Neural cell (in vitro differentiated cells): ENCODE measurements at regions not wholly inside any gene's neighbourhood (a gene's known extent, or its start where the extent isn't known, plus 50 kb on each side); places are given as distances from the start of the nearest gene placed in this dataset.
"Not testable (repeated sequence)": the region's sequence is repeated elsewhere in the genome, so short reads cannot be mapped to it uniquely, and the experiment has no call there.

Experiments
- H2AFZ ChIP-seq: fragments of 200-600, 300-800 bp; sonication (generic), shearing (Covaris generic); 2 replicates; pipeline ENCODE4 v1.6.0; 2014; ENCODE audit warnings: low read depth, mild to moderate bottlenecking, antibody characterized with exemption, low read length, moderate library complexity
- H3F3A ChIP-seq: fragments of 200-600 bp; shearing (Covaris generic); 2 replicates; pipeline ENCODE4 v1.6.1; 2016; ENCODE audit warnings: mild to moderate bottlenecking, moderate library complexity, mixed read lengths, antibody characterized with exemption, low read length; ENCODE audit not compliant: insufficient read depth, poor library complexity, severe bottlenecking
- H3K27ac ChIP-seq: fragments of 200-600, 300-800 bp; sonication (generic), shearing (Covaris generic); 2 replicates; pipeline ENCODE4 v1.5.1; 2014; ENCODE audit warnings: mild to moderate bottlenecking, low read length, moderate library complexity
- H3K27me3 ChIP-seq: fragments of 300-800, 200-600 bp; sonication (generic), shearing (Covaris generic); 2 replicates; pipeline ENCODE4 v1.6.0; 2014; ENCODE audit warnings: mild to moderate bottlenecking, low read depth, low read length, moderate library complexity; ENCODE audit not compliant: insufficient read depth
- H3K36me3 ChIP-seq: fragments of 300-800, 200-600 bp; sonication (generic), shearing (Covaris generic); 2 replicates; pipeline ENCODE4 v1.5.1; 2014; ENCODE audit warnings: mild to moderate bottlenecking, antibody characterized with exemption, low read length, moderate library complexity; ENCODE audit not compliant: insufficient read depth
- H3K4me2 ChIP-seq: fragments of 300-800, 200-600 bp; sonication (generic), shearing (Covaris generic); 2 replicates; pipeline ENCODE4 v1.6.0; 2014; ENCODE audit warnings: mild to moderate bottlenecking, low read length
- H3K4me3 ChIP-seq: fragments of 300-800, 200-600 bp; sonication (generic), shearing (Covaris generic); 2 replicates; pipeline ENCODE4 v1.5.1; 2014; ENCODE audit warnings: mild to moderate bottlenecking, low read length, moderate library complexity
- H3K79me2 ChIP-seq: fragments of 200-600 bp; shearing (Covaris generic); replicated peaks from 2 replicates; pipeline ENCODE4 v1.6.0; 2014; ENCODE audit warnings: mild to moderate bottlenecking, low read length, moderate library complexity; ENCODE audit not compliant: insufficient read depth
- H3K9ac ChIP-seq: fragments of 300-800, 200-600 bp; sonication (generic), shearing (Covaris generic); 2 replicates; pipeline ENCODE4 v1.6.1; 2016; ENCODE audit warnings: mild to moderate bottlenecking, low read length, mixed read lengths
- H3K9me2 ChIP-seq: fragments of 200-600 bp; shearing (Covaris generic); 2 replicates; pipeline ENCODE4 v1.6.1; 2016; ENCODE audit warnings: mild to moderate bottlenecking, low read length, mixed read lengths; ENCODE audit not compliant: insufficient read depth
- H3K9me3 ChIP-seq: fragments of 200-600, 300-800 bp; sonication (generic), shearing (Covaris generic); 2 replicates; pipeline ENCODE4 v1.6.1; 2016; ENCODE audit warnings: mild to moderate bottlenecking, mixed run types, low read length, moderate library complexity, mixed read lengths
- H4K20me1 ChIP-seq: fragments of 200-600 bp; shearing (Covaris generic); 2 replicates; pipeline ENCODE4 v1.6.1; 2016; ENCODE audit warnings: mild to moderate bottlenecking, mixed run types; ENCODE audit not compliant: insufficient read depth
- EP300 ChIP-seq: fragments of 450-650 bp; conservative IDR thresholded peaks from 2 replicates; pipeline ENCODE4 v1.6.1; 2014; ENCODE audit warnings: antibody characterized with exemption, mild to moderate bottlenecking, moderate library complexity; ENCODE audit not compliant: poor library complexity, severe bottlenecking
- EZH2 ChIP-seq: fragments of 200-600, 300-800 bp; shearing (Covaris generic), sonication (generic); IDR thresholded peaks from 2 replicates; pipeline ENCODE4 v1.6.1; 2014; ENCODE audit warnings: antibody characterized with exemption, low read length, borderline replicate concordance, mild to moderate bottlenecking; ENCODE audit not compliant: insufficient read depth, poor library complexity, severe bottlenecking
- MXI1 ChIP-seq: fragments of 450-650 bp; conservative IDR thresholded peaks from 2 replicates; pipeline ENCODE4 v1.6.1; 2014; ENCODE audit warnings: antibody characterized with exemption, mild to moderate bottlenecking; ENCODE audit not compliant: poor library complexity, severe bottlenecking
- POLR2AphosphoS5 ChIP-seq: IDR thresholded peaks from 2 replicates; pipeline ENCODE4 v1.6.1; 2012
- RAD21 ChIP-seq: fragments of 450-650 bp; conservative IDR thresholded peaks from 2 replicates; pipeline ENCODE4 v1.6.1; 2014; ENCODE audit warnings: antibody characterized with exemption, mild to moderate bottlenecking, moderate library complexity
- SMC3 ChIP-seq: fragments of 450-650 bp; conservative IDR thresholded peaks from 2 replicates; pipeline ENCODE4 v1.6.1; 2014; ENCODE audit warnings: antibody characterized with exemption, mild to moderate bottlenecking, moderate library complexity; ENCODE audit not compliant: poor library complexity
- TAF1 ChIP-seq: IDR thresholded peaks from 2 replicates; pipeline ENCODE4 v1.6.1; 2012; ENCODE audit warnings: low read depth
- TF ChIP-seq, protein P1 (sequence below): IDR thresholded peaks from 2 replicates; pipeline ENCODE4 v1.6.1; 2012; ENCODE audit warnings: borderline replicate concordance
- TF ChIP-seq, protein P2 (sequence below): fragments of 450-650 bp; IDR thresholded peaks from 2 replicates; pipeline ENCODE4 v1.5.1; 2014; ENCODE audit warnings: antibody characterized with exemption, mild to moderate bottlenecking, moderate library complexity; ENCODE audit not compliant: poor library complexity, severe bottlenecking

DNA sequence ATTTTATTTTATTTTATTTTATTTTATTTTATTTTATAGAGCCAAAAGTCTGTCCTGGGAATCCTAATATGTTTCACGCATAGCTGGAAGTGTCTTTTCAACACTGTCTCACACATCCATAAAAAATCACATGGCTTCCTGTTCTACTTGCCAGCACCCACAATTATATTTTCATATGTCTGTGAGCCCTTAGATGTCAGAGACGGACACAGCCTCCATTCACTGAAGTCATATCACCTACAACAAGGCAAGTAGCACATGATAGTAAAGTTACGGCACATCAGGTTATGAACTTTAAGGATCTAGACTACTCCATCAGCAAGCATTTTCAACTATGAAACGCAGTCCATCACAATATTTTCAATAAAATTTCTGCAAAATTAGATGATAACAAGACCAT, 168.4 kb downstream of the ZIC4 start:
- TF ChIP-seq, protein P1, sequence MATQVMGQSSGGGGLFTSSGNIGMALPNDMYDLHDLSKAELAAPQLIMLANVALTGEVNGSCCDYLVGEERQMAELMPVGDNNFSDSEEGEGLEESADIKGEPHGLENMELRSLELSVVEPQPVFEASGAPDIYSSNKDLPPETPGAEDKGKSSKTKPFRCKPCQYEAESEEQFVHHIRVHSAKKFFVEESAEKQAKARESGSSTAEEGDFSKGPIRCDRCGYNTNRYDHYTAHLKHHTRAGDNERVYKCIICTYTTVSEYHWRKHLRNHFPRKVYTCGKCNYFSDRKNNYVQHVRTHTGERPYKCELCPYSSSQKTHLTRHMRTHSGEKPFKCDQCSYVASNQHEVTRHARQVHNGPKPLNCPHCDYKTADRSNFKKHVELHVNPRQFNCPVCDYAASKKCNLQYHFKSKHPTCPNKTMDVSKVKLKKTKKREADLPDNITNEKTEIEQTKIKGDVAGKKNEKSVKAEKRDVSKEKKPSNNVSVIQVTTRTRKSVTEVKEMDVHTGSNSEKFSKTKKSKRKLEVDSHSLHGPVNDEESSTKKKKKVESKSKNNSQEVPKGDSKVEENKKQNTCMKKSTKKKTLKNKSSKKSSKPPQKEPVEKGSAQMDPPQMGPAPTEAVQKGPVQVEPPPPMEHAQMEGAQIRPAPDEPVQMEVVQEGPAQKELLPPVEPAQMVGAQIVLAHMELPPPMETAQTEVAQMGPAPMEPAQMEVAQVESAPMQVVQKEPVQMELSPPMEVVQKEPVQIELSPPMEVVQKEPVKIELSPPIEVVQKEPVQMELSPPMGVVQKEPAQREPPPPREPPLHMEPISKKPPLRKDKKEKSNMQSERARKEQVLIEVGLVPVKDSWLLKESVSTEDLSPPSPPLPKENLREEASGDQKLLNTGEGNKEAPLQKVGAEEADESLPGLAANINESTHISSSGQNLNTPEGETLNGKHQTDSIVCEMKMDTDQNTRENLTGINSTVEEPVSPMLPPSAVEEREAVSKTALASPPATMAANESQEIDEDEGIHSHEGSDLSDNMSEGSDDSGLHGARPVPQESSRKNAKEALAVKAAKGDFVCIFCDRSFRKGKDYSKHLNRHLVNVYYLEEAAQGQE: no peak
- TF ChIP-seq RAD21: no peak
- no peak for TF ChIP-seq EP300
- TF ChIP-seq, protein P2, sequence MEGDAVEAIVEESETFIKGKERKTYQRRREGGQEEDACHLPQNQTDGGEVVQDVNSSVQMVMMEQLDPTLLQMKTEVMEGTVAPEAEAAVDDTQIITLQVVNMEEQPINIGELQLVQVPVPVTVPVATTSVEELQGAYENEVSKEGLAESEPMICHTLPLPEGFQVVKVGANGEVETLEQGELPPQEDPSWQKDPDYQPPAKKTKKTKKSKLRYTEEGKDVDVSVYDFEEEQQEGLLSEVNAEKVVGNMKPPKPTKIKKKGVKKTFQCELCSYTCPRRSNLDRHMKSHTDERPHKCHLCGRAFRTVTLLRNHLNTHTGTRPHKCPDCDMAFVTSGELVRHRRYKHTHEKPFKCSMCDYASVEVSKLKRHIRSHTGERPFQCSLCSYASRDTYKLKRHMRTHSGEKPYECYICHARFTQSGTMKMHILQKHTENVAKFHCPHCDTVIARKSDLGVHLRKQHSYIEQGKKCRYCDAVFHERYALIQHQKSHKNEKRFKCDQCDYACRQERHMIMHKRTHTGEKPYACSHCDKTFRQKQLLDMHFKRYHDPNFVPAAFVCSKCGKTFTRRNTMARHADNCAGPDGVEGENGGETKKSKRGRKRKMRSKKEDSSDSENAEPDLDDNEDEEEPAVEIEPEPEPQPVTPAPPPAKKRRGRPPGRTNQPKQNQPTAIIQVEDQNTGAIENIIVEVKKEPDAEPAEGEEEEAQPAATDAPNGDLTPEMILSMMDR: no peak
- TF ChIP-seq POLR2AphosphoS5: no peak
- TF ChIP-seq EZH2: no peak
- no peak for TF ChIP-seq TAF1
- no peak for TF ChIP-seq SMC3
- no peak for TF ChIP-seq MXI1
- Histone ChIP-seq H3K79me2 (no peaks in the 10 kb centered on the region), H4K20me1 (no peaks in the 10 kb centered on the region), H3K9ac (no peak overlapping the region), H2AFZ (no peak overlapping the region), H3K27ac (no peak overlapping the region), H3F3A (no peaks in the 10 kb centered on the region), H3K36me3 (no peaks in the 10 kb centered on the region), H3K9me3 (no peaks in the 10 kb centered on the region), H3K9me2 (no peaks in the 10 kb centered on the region), H3K4me3 (no peak overlapping the region), H3K4me2 (no peak overlapping the region), H3K27me3 (no peaks in the 10 kb centered on the region)

DNA sequence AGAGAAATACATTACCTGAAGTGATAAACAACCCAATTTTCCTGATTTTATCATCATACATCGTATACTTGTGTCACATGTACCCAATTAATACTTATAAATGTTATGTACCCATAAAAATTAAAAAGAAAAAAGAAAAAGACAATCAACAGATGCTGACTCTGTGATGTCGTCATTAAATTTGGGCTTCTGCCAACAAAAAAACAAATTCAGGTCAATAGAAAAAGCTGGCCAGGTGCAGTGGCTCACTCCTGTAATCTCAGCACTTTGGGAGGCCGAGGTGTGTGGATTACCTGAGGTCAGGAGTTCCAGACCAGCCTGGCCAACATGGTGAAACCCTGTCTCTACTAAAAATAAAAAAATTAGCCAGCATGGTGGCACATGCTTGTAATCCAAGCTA, 174.4 kb downstream of the ZIC4 start:
- H3K4me3 ChIP-seq, H3F3A ChIP-seq, H2AFZ ChIP-seq, H3K27ac ChIP-seq, H3K79me2 ChIP-seq, H3K4me2 ChIP-seq, H3K9ac ChIP-seq, H4K20me1 ChIP-seq, H3K36me3 ChIP-seq, H3K9me2 ChIP-seq, H3K27me3 ChIP-seq, H3K9me3 ChIP-seq: not testable (repeated sequence)

DNA sequence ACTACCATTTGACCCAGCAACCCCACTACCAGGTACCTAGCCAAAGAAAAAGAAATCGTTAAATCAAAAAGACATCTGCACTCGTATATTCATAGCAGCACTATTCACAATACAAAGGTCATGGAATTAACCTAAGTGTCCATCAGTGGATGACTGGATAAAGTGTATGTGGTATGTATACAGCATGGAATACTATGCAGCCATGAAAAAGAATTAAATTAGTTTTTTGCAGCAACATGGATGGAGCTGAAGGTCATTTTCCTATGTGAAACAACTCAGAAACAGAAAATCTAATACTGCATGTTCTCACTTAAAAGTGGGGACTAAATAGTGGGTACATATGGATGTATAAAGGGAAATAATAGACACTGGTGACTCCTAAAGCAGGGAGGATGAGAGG, 175.2 kb downstream of the ZIC4 start:
- Histone ChIP-seq H3K9me2 (no peaks in the 10 kb centered on the region), H3K9ac (no peak overlapping the region), H4K20me1 (no peaks in the 10 kb centered on the region), H3K4me2 (no peak overlapping the region), H3F3A (no peaks in the 10 kb centered on the region), H3K27ac (no peak overlapping the region), H3K79me2 (no peaks in the 10 kb centered on the region), H3K4me3 (no peak overlapping the region), H3K27me3 (no peaks in the 10 kb centered on the region), H3K36me3 (no peaks in the 10 kb centered on the region), H3K9me3 (no peaks in the 10 kb centered on the region), H2AFZ (no peak overlapping the region)
- TF ChIP-seq POLR2AphosphoS5 (no peak), RAD21 (no peak), TAF1 (no peak), SMC3 (no peak), EZH2 (no peak), MXI1 (no peak), EP300 (no peak)
- TF ChIP-seq, protein P1: no peak
- TF ChIP-seq, protein P2: no peak
